Muscle of leg (tissue), 3 donors: ENCODE measurements at regions not wholly inside any gene's neighbourhood (a gene's known extent, or its start where the extent isn't known, plus 50 kb on each side); places are given as distances from the start of the nearest gene placed in this dataset.

Experiments
- DNase-seq: peaks from one replicate; pipeline ENCODE4 v3.0.0; 2013
- H3K27ac ChIP-seq: one replicate; pipeline ENCODE4 v1.5.1; 2013; ENCODE audit warnings: mild to moderate bottlenecking, low read length, control low read depth
- H3K27me3 ChIP-seq: one replicate; pipeline ENCODE4 v1.6.1; 2013; ENCODE audit warnings: low read length; ENCODE audit not compliant: control insufficient read depth, insufficient read depth
- H3K36me3 ChIP-seq: one replicate; pipeline ENCODE4 v1.6.1; 2013; ENCODE audit warnings: low read length; ENCODE audit not compliant: control insufficient read depth, insufficient read depth
- H3K4me1 ChIP-seq: one replicate; pipeline ENCODE4 v1.6.1; 2013; ENCODE audit warnings: low read length; ENCODE audit not compliant: control insufficient read depth, insufficient read depth
- H3K4me3 ChIP-seq: one replicate; pipeline ENCODE4 v1.5.1; 2013; ENCODE audit warnings: low read length, control low read depth
- H3K9me3 ChIP-seq: replicated peaks from 2 replicates; pipeline ENCODE4 v1.6.1; 2013; ENCODE audit warnings: low read depth, low read length; ENCODE audit not compliant: control insufficient read depth
- WGBS: methylation state at CpG from one replicate; pipeline ENCODE4 v1.1.5; 2013; ENCODE audit warnings: missing lambda C conversion rate; ENCODE audit not compliant: insufficient coverage; 5-methylcytosine and 5-hydroxymethylcytosine counted together

DNA sequence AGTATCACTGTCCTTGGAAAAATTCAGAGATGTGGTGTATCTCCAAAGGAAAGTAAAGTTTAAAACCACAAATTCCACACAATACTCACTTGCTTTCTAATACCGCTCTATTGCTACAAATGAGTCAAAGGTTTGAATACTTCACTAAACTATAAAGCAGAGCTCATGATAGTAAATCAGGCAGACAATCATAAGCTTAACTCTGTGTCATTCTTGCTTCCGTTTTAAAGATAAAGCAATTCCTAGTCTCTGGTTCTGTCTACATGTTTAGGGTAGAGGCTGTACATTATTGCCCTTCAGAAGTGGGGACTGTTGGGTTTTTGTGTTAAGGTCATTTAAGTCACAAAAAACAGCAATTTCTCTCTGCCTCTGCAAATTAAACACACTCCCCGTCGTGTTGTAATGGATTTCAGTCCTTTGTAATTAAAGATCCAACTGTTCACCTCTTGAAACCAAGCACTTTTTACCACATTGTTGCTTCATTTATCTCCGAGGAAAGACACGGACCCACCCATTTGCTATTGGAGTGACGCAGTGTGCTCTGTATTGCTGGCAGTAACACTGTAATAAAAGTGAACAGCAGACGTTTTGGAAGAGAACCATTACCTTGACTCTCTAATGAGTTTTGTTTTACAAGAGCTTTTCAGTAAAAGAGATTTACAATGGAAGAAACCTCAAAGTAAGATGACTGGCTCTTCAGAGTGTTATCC, 83.1 kb upstream of the CNTNAP4 start:
- H3K27ac ChIP-seq = peak overlapping the region; percentile 15
- 0% methylated on average over 1 of the region's 8 CpGs for whole genome bisulfite sequencing
- H3K4me1 ChIP-seq = peaks cover 6% of the 10 kb centered on the region
- H3K9me3 ChIP-seq = no peaks in the 10 kb centered on the region
- no peaks in the 10 kb centered on the region for H3K36me3 ChIP-seq
- H3K4me3 ChIP-seq = no peak overlapping the region
- no peaks in the 10 kb centered on the region for H3K27me3 ChIP-seq
- peak; percentile 84 for DNase-seq

DNA sequence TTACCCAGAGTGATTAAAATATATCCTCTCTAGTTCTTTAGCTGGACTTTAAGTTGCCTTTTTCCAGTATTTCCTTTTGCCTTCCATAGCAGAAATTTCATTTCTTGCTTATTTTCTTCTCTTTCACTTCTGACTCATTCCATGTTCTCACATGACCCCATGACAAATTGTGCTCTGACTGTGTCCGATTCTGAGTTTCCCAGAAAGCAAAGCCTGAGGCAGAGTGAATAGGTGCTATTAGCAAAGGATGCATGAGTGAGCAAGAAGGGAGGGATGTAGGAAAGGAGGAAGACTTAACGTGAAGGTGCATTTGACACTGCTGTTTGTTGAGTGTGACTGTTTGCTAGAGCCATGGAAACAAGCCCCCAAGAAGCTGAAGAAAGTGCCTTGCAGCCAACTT, 82.6 kb upstream of the CNTNAP4 start:
- Histone ChIP-seq H3K4me3 (no peak overlapping the region), H3K27me3 (no peaks in the 10 kb centered on the region), H3K36me3 (no peaks in the 10 kb centered on the region), H3K9me3 (no peaks in the 10 kb centered on the region), H3K4me1 (peaks cover 6% of the 10 kb centered on the region), H3K27ac (peak overlapping the region; percentile 37)
- DNase-seq = peak; percentile 75
- 6% methylated on average over 1 of the region's 2 CpGs for WGBS

DNA sequence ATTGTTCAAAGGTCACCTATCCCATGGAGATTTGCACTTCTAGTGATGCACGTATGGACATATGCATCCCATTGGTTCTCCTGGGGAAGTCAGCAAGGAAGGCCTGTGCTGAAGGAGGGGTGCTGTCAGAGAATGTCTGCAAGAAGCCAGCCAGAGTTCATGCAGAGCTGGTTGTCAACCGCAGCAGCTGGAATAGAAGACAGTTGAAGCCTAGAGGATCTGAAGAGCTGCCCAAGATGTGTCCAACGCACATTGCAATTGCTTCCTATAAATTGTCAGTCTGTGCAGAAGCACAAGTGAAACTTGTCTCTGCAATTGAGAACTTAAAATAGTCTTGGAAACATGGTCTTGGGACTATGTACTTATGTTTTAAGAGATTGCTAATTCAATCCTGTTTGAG, 82.1 kb upstream of the CNTNAP4 start:
- DNase-seq = peak; percentile 81
- Histone ChIP-seq H3K4me1 (peaks cover 6% of the 10 kb centered on the region), H3K27me3 (no peaks in the 10 kb centered on the region), H3K27ac (peak overlapping the region; percentile 37), H3K36me3 (no peaks in the 10 kb centered on the region), H3K4me3 (no peak overlapping the region), H3K9me3 (no peaks in the 10 kb centered on the region)
- 26% methylated on average over 3 of the region's 3 CpGs for WGBS

DNA sequence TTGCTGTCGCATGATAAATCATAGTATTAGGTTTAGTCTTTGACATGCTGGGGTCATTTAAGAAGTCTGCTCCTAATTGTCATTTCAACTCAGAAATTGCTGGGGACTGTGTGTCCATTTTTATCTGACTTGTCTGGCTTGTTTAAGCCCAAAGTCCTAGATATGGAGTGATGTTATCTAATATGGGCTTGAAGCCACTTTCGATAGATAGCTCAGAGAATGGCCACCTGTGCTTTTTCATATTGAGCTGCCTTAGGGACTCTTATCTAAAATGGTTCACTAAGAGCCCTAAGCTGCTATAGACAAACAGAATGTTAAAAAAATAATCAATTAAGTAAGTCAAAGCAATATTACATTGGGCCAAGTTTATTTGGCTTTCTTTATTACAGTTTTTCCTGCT, 81.6 kb upstream of the CNTNAP4 start:
- no peaks in the 10 kb centered on the region for H3K9me3 ChIP-seq
- WGBS = no CpG with 5 or more reads among the region's 2 CpGs
- no peaks in the 10 kb centered on the region for H3K27me3 ChIP-seq
- H3K4me1 ChIP-seq = peaks cover 6% of the 10 kb centered on the region
- no peak for DNase-seq
- no peak overlapping the region for H3K4me3 ChIP-seq
- H3K27ac ChIP-seq = no peak overlapping the region
- H3K36me3 ChIP-seq = no peaks in the 10 kb centered on the region

DNA sequence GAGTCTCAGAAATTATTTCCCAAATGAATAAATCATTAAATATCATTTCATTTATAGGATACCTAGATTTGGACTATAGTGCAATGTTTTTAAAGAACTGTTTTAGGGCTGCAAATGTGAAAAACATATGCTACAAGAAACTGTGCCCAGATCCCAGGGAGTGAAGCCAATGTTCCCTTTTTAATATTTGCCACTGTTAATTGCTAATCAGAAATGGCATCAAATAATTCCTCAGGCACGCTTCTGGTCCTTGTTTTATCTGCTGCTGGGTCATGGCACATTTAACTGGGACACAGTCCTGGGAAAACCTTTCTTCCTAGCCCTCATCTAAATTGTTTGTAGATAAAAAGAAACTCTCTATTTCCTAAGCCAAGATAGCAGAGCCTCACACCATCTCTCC, 79.3 kb upstream of the CNTNAP4 start:
- H3K4me1 ChIP-seq = peaks cover 6% of the 10 kb centered on the region
- H3K9me3 ChIP-seq = no peaks in the 10 kb centered on the region
- peak; percentile 27 for DNase-seq
- no peak overlapping the region for H3K4me3 ChIP-seq
- no CpG with 5 or more reads among the region's 1 CpG for WGBS
- no peak overlapping the region for H3K27ac ChIP-seq
- no peaks in the 10 kb centered on the region for H3K27me3 ChIP-seq
- no peaks in the 10 kb centered on the region for H3K36me3 ChIP-seq

DNA sequence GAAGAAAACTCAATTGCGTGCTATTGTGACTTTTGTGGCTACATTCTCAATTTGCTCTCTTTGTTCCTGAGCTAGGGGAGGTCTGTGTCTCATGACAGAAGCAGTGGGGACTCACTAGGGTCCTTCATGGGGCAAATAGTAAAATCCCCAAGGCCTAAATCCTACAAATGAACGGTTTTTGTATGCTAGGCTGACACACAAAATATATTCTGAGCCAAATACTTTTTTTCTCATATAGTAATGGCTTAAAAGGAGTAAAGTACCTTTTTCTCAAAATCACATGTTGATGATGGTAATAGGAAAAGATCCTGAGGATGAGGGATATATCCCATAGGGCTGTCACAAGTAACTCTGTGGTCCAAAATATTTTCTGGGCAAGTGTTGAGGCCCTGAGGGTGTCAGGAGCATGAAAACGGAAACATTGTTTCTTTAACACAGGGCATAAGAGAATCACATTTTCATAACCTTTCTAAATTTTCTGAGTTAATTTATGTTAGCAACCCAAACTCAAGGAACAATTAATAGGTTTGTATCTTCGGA, 77.5 kb upstream of the CNTNAP4 start:
- H3K4me3 ChIP-seq = no peak overlapping the region
- no peak overlapping the region for H3K27ac ChIP-seq
- peaks cover 4% of the 10 kb centered on the region for H3K4me1 ChIP-seq
- no CpG with 5 or more reads among the region's 4 CpGs for WGBS
- peak; percentile 57 for DNase-seq
- H3K9me3 ChIP-seq = no peaks in the 10 kb centered on the region
- no peaks in the 10 kb centered on the region for H3K36me3 ChIP-seq
- no peaks in the 10 kb centered on the region for H3K27me3 ChIP-seq

DNA sequence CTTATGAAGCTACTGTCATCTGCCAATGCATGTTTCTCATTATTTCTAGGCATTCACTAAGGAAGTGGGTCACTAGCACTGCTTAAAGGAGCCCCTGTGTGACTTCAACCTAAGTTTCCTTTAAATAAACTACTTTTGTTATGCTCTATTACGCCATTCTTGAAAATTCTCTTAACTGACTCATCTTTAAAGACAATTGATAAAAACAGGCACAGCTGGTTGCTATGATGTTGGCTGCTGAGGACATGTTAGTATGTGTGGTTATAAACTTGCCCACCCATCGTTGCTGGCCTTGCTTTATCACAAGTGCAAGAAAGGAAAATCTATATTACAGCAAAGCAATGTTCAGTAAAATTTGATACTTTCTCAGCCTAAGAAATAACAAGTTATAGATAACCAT, 75.8 kb upstream of the CNTNAP4 start:
- no peak overlapping the region for H3K4me3 ChIP-seq

DNA sequence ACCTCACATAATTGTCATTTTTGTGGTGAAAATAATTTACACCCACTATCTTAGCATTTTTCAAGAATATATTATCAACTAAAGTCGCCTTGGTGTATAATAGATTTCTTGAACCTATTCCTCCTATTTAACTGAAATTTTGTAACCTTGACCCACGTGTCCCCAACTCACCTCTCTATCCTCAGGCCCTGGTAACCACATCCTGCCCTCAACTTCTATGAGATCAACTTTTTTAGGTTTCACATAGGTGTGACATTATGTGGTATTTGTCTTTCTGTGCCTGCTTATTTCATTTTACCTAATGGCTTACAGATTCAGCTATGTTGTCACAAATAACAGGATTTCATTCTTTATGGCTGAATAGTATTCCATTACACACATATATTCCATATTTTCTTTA, 73.0 kb upstream of the CNTNAP4 start:
- H3K4me1 ChIP-seq = no peaks in the 10 kb centered on the region
- no CpG with 5 or more reads among the region's 2 CpGs for WGBS
- H3K36me3 ChIP-seq = no peaks in the 10 kb centered on the region
- no peak overlapping the region for H3K27ac ChIP-seq
- no peaks in the 10 kb centered on the region for H3K9me3 ChIP-seq
- DNase-seq = no peak
- no peaks in the 10 kb centered on the region for H3K27me3 ChIP-seq
- no peak overlapping the region for H3K4me3 ChIP-seq

More for the DNA sequence above, 75.8 kb upstream of the CNTNAP4 start:
- no CpG with 5 or more reads among the region's 2 CpGs for WGBS
- H3K27ac ChIP-seq = no peak overlapping the region
- no peaks in the 10 kb centered on the region for H3K4me1 ChIP-seq
- H3K9me3 ChIP-seq = no peaks in the 10 kb centered on the region
- peak; percentile 42 for DNase-seq
- H3K27me3 ChIP-seq = no peaks in the 10 kb centered on the region
- H3K36me3 ChIP-seq = no peaks in the 10 kb centered on the region

DNA sequence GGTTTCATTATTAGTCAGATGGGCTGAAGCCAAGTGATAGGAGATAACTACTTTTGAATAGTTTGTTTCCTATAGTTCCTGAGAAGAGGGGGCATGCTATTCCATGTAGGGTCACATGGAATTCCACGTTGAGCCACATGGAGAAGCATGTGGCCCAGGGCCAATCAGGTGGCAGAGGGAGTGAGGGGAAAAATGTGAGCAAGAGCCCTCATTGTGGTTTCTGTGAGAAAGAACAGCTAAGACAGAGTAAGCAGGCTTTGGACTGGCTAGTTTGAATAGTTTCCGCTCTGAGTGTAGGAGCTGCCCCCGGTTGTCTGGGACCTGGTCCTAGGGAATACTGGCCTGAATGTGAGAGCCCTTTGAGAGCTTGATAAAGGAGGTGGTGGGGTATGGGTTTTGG, 69.9 kb upstream of the CNTNAP4 start:
- no peaks in the 10 kb centered on the region for H3K36me3 ChIP-seq
- H3K27me3 ChIP-seq = no peaks in the 10 kb centered on the region
- DNase-seq = no peak
- WGBS = 33% methylated on average over 1 of the region's 3 CpGs
- no peak overlapping the region for H3K4me3 ChIP-seq
- H3K4me1 ChIP-seq = no peaks in the 10 kb centered on the region
- no peaks in the 10 kb centered on the region for H3K9me3 ChIP-seq
- H3K27ac ChIP-seq = no peak overlapping the region

DNA sequence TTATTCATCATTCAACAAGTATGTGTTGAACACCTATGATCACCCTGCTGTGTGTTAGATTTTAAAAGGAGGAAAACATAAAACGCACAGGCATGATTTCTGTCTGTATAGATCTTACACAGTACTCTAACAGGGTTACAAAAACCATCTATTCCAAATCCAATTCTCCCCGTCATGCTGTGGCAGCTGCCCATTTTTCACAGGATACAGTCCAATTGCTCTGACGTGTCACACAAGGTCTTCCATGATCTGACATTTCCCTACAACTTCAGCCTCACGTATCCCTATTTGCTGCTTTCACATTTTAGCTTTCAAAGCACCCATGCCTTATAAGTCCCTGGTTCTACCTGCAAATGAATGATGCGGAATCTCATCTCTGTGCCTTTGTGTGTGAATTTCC, 67.0 kb upstream of the CNTNAP4 start:
- no peaks in the 10 kb centered on the region for H3K36me3 ChIP-seq
- DNase-seq = peak; percentile 54
- peaks cover 3% of the 10 kb centered on the region for H3K9me3 ChIP-seq
- H3K4me3 ChIP-seq = no peak overlapping the region
- WGBS = 37% methylated on average over 4 of the region's 5 CpGs
- no peaks in the 10 kb centered on the region for H3K27me3 ChIP-seq
- H3K4me1 ChIP-seq = no peaks in the 10 kb centered on the region
- no peak overlapping the region for H3K27ac ChIP-seq

DNA sequence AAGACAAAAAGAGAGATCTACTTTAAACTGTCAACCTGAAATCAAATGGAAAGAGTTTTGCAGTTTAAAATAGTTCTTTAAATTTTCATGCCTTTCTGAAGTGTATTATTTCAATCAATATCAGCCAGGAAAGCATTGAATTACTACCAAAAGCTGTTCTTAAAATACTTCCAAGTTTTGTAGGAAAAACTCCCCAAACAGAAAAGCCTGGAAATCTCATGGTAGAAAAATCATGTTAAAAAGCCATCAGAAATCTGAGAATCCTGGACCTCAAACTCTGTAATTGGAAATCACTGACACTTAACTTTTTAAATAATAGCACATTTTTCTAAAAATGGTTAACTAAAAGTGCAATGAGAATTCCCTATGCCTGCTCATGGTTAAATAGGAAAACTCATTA, 63.3 kb upstream of the CNTNAP4 start:
- H3K4me3 ChIP-seq = no peak overlapping the region
- H3K4me1 ChIP-seq = no peaks in the 10 kb centered on the region
- no peaks in the 10 kb centered on the region for H3K27me3 ChIP-seq
- DNase-seq = peak; percentile 90
- no peaks in the 10 kb centered on the region for H3K36me3 ChIP-seq
- peak overlapping the region; percentile 21 for H3K27ac ChIP-seq
- H3K9me3 ChIP-seq = peaks cover 3% of the 10 kb centered on the region
